ENCODE measurements at regions not wholly inside any gene's neighbourhood (a gene's known extent, or its start where the extent isn't known, plus 50 kb on each side); places are given as distances from the start of the nearest gene placed in this dataset.

DNA sequence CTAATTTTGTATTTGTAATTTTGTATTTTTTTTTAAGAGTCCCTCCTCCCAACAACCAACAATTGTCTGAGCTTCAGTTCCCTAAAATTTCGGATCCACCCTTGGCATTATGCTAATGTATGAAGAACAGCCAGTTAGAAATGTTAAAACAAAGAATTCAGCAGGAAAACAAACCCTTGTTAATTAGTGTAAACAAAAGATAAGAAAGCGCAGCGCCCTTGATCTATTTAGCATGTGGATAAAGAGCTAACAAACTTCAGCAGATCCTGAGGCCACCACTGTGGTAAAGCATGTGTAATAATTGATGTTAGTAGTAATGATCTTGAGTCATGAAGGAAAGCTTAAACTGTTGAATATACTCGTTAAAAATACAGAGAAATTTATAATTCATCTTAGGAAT is 199.8 kb downstream of the TMX1 start:
- no peak for TF ChIP-seq ZBTB7A (IDR thresholded peaks at IDR 0.05; ENCODE audit: low read depth)

- TF ChIP-seq, protein P1, sequence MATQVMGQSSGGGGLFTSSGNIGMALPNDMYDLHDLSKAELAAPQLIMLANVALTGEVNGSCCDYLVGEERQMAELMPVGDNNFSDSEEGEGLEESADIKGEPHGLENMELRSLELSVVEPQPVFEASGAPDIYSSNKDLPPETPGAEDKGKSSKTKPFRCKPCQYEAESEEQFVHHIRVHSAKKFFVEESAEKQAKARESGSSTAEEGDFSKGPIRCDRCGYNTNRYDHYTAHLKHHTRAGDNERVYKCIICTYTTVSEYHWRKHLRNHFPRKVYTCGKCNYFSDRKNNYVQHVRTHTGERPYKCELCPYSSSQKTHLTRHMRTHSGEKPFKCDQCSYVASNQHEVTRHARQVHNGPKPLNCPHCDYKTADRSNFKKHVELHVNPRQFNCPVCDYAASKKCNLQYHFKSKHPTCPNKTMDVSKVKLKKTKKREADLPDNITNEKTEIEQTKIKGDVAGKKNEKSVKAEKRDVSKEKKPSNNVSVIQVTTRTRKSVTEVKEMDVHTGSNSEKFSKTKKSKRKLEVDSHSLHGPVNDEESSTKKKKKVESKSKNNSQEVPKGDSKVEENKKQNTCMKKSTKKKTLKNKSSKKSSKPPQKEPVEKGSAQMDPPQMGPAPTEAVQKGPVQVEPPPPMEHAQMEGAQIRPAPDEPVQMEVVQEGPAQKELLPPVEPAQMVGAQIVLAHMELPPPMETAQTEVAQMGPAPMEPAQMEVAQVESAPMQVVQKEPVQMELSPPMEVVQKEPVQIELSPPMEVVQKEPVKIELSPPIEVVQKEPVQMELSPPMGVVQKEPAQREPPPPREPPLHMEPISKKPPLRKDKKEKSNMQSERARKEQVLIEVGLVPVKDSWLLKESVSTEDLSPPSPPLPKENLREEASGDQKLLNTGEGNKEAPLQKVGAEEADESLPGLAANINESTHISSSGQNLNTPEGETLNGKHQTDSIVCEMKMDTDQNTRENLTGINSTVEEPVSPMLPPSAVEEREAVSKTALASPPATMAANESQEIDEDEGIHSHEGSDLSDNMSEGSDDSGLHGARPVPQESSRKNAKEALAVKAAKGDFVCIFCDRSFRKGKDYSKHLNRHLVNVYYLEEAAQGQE (IDR thresholded peaks at IDR 0.05; ENCODE audit: low read depth): no peak
Observed at GRCh38 chr14:51441001-51441400, 201.0 kb downstream of the TMX1 start.

DNA sequence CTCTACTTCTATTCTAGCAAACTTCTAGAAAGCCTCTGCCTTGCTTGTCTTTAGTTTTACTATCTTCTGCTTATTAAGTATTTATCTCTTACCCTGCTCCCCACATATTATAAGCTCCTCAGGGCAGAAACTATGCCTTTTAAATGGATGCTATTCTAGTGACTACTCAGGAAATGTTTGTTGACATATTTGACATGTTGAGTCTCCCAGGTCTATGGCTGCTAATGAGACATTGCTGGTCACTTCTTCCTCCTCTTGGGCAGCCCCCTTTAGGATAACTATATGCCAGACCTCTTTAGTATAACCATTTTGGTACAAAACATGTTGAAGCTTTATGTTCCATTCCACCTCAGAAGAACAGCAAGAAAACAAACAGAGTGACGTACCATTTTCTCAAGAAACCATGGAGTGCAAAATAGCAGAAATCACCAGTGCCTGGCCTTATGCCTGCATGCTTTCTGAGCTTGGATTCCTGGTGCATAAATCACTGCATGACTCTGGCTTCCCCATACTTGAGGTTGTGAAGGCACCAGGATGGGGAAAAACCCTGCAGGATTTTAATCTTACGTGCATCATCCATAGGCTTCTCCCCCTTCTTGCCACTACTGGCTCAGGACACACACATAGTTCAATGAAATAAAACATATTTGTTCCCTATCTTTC is 202.6 kb downstream of the TMX1 start:
- TF ChIP-seq EP300 (IDR thresholded peaks at IDR 0.05; ENCODE audit: borderline replicate concordance) (no peak), RAD21 (IDR thresholded peaks at IDR 0.05; ENCODE audit: low read depth) (no peak), NFIC (IDR thresholded peaks at IDR 0.05) (no peak), TCF12 (IDR thresholded peaks at IDR 0.05; ENCODE audit: low read depth) (no peak), CEBPB (IDR thresholded peaks at IDR 0.05) (no peak), EGR1 (IDR thresholded peaks at IDR 0.05) (no peak), YY1 (IDR thresholded peaks at IDR 0.05; ENCODE audit: low read depth) (no peak), FOXM1 (IDR thresholded peaks at IDR 0.05; ENCODE audit: borderline replicate concordance, low read depth) (no peak), CREB1 (IDR thresholded peaks at IDR 0.05; ENCODE audit: low read depth) (no peak), TAF1 (IDR thresholded peaks at IDR 0.05; ENCODE audit: low read depth) (no peak), ZBTB7A (IDR thresholded peaks at IDR 0.05; ENCODE audit: low read depth) (no peak), TEAD4 (IDR thresholded peaks at IDR 0.05) (no peak)
- TF ChIP-seq, protein P2, sequence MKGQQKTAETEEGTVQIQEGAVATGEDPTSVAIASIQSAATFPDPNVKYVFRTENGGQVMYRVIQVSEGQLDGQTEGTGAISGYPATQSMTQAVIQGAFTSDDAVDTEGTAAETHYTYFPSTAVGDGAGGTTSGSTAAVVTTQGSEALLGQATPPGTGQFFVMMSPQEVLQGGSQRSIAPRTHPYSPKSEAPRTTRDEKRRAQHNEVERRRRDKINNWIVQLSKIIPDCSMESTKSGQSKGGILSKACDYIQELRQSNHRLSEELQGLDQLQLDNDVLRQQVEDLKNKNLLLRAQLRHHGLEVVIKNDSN (IDR thresholded peaks at IDR 0.05): no peak
- TF ChIP-seq, protein P3, sequence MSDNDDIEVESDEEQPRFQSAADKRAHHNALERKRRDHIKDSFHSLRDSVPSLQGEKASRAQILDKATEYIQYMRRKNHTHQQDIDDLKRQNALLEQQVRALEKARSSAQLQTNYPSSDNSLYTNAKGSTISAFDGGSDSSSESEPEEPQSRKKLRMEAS (IDR thresholded peaks at IDR 0.05): no peak
- TF ChIP-seq, protein P1 (IDR thresholded peaks at IDR 0.05; ENCODE audit: low read depth): no peak

- TF ChIP-seq, protein P2 (IDR thresholded peaks at IDR 0.05): no peak
- TF ChIP-seq, protein P3 (IDR thresholded peaks at IDR 0.05): no peak
- TF ChIP-seq EP300 (IDR thresholded peaks at IDR 0.05; ENCODE audit: borderline replicate concordance): no peak
- TF ChIP-seq CREB1 (IDR thresholded peaks at IDR 0.05; ENCODE audit: low read depth): no peak
- no peak for TF ChIP-seq EGR1 (IDR thresholded peaks at IDR 0.05)
- TF ChIP-seq TAF1 (IDR thresholded peaks at IDR 0.05; ENCODE audit: low read depth): no peak
- no peak for TF ChIP-seq FOXM1 (IDR thresholded peaks at IDR 0.05; ENCODE audit: borderline replicate concordance, low read depth)
- no peak for TF ChIP-seq TCF12 (IDR thresholded peaks at IDR 0.05; ENCODE audit: low read depth)
- no peak for TF ChIP-seq TEAD4 (IDR thresholded peaks at IDR 0.05)
- TF ChIP-seq CEBPB (IDR thresholded peaks at IDR 0.05): no peak
- no peak for TF ChIP-seq NFIC (IDR thresholded peaks at IDR 0.05)
- TF ChIP-seq RAD21 (IDR thresholded peaks at IDR 0.05; ENCODE audit: low read depth): no peak
- TF ChIP-seq ZBTB7A (IDR thresholded peaks at IDR 0.05; ENCODE audit: low read depth): no peak
- TF ChIP-seq YY1 (IDR thresholded peaks at IDR 0.05; ENCODE audit: low read depth): no peak
Observed at GRCh38 chr14:51443195-51444018, 203.4 kb downstream of the TMX1 start.

GRCh38 chr14:51444353-51445000 is 204.4 kb downstream of the TMX1 start:
- TF ChIP-seq, protein P3 (IDR thresholded peaks at IDR 0.05): no peak
- no peak for TF ChIP-seq TAF1 (IDR thresholded peaks at IDR 0.05; ENCODE audit: low read depth)
- TF ChIP-seq, protein P1 (IDR thresholded peaks at IDR 0.05; ENCODE audit: low read depth): no peak
- TF ChIP-seq EGR1 (IDR thresholded peaks at IDR 0.05): no peak
- no peak for TF ChIP-seq FOXM1 (IDR thresholded peaks at IDR 0.05; ENCODE audit: borderline replicate concordance, low read depth)
- TF ChIP-seq, protein P2 (IDR thresholded peaks at IDR 0.05): no peak
- no peak for TF ChIP-seq NFIC (IDR thresholded peaks at IDR 0.05)
- TF ChIP-seq YY1 (IDR thresholded peaks at IDR 0.05; ENCODE audit: low read depth): no peak
- TF ChIP-seq EP300 (IDR thresholded peaks at IDR 0.05; ENCODE audit: borderline replicate concordance): no peak
- no peak for TF ChIP-seq ZBTB7A (IDR thresholded peaks at IDR 0.05; ENCODE audit: low read depth)
- no peak for TF ChIP-seq TCF12 (IDR thresholded peaks at IDR 0.05; ENCODE audit: low read depth)
- no peak for TF ChIP-seq CEBPB (IDR thresholded peaks at IDR 0.05)
- no peak for TF ChIP-seq RAD21 (IDR thresholded peaks at IDR 0.05; ENCODE audit: low read depth)
- no peak for TF ChIP-seq CREB1 (IDR thresholded peaks at IDR 0.05; ENCODE audit: low read depth)
- no peak for TF ChIP-seq TEAD4 (IDR thresholded peaks at IDR 0.05)
